RWPE2 (cell line): ENCODE measurements at regions not wholly inside any gene's neighbourhood (a gene's known extent, or its start where the extent isn't known, plus 50 kb on each side); places are given as distances from the start of the nearest gene placed in this dataset.

ENCODE experiments used
- ATAC-seq: fragments of 200-7000 bp; cut with Tn5 transposase; 3 replicates; pipeline ENCODE4 v1.9.1; 2021; ENCODE audit warnings: low read depth
- DNase-seq: peaks from one replicate; pipeline ENCODE4 v3.0.0-alpha.2; 2020; ENCODE audit warnings: low spot score
- H3K27ac ChIP-seq: fragments of 450-650 bp; 2 replicates; pipeline ENCODE4 v1.5.1; 2017; ENCODE audit warnings: mild to moderate bottlenecking; ENCODE audit not compliant: poor library complexity, severe bottlenecking
- H3K27me3 ChIP-seq: fragments of 250-450 bp; sonication (Bioruptor Pico); 2 replicates; pipeline ENCODE4 v1.5.1; 2021; ENCODE audit warnings: mild to moderate bottlenecking, moderate library complexity; ENCODE audit not compliant: insufficient read depth, poor library complexity, severe bottlenecking
- H3K36me3 ChIP-seq: fragments of 250-450 bp; sonication (Bioruptor Pico); 2 replicates; pipeline ENCODE4 v1.5.1; 2020; ENCODE audit warnings: low read depth, mild to moderate bottlenecking, moderate library complexity
- H3K4me1 ChIP-seq: fragments of 250-450 bp; sonication (Bioruptor Pico); 2 replicates; pipeline ENCODE4 v1.5.1; 2021; ENCODE audit warnings: mild to moderate bottlenecking, moderate library complexity; ENCODE audit not compliant: insufficient read depth, poor library complexity, severe bottlenecking
- H3K4me3 ChIP-seq: fragments of 250-450 bp; sonication (Bioruptor Pico); 2 replicates; pipeline ENCODE4 v1.5.1; 2021; ENCODE audit warnings: mild to moderate bottlenecking, moderate library complexity; ENCODE audit not compliant: severe bottlenecking
- H3K9me3 ChIP-seq: fragments of 250-450 bp; sonication (Bioruptor Pico); 2 replicates; pipeline ENCODE4 v1.5.1; 2021; ENCODE audit warnings: mild to moderate bottlenecking, moderate library complexity; ENCODE audit not compliant: severe bottlenecking
- CTCF ChIP-seq: fragments of 450-650 bp; IDR thresholded peaks from one replicate; pipeline ENCODE4 v1.5.1; 2017; ENCODE audit warnings: mild to moderate bottlenecking, moderate library complexity; ENCODE audit not compliant: poor library complexity, severe bottlenecking

DNA sequence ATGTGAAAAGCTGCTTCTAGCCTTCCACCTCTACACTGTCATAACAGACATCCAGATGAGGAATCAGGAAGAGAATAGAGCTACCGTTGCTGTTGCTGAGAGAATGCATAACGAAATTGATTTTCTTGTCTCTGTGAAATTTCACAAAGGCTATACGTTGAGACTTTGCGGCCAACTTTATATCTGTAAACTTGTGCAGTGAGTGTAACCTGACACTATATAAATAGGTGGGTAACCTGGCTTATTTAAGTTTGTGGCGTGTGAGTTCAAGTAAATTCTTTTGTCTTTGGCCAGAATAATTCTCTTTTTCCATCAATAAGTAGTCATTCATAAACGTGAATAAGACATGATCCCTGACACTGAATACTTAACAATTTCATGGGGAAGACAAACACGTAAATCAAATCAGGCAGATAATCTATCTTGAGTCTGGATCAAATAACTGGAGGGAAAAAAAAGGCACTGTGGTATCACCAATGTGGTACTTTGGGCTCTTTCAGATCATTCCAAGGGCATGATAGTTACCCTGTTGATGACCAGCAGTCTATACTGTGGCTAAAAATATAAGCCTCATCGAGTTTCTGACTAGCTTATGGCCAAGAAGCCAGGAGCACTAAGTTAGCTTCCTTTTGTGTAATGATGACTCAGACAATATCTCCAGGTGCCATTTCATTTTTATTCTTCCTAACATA lies 98.2 kb upstream of the RASA1 start:
- H3K4me1 ChIP-seq = peaks cover 16% of the 10 kb centered on the region
- peak; percentile 64 for ATAC-seq

DNA sequence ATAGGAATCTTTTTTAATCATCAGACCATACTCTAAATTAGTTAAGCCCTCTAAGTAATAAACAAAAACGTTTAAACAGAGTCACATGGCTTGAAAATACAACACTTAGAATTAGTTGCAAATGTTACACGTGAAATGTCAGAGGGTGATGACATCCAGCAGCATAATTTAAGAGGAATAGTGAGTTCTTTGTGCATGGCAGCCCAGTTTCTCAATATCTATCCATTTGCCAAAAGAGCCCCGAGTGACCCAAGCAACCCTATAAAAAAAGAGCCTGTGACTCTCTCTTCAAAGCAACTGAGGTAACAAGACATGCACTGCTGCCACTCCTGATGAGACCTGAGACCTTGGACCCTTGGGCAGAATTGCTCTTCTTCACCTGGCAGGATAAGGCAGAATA lies 96.9 kb upstream of the RASA1 start:
- Histone ChIP-seq H3K27ac (no peak overlapping the region), H3K9me3 (no peaks in the 10 kb centered on the region), H3K36me3 (no peaks in the 10 kb centered on the region), H3K4me3 (no peak overlapping the region), H3K4me1 (peaks cover 13% of the 10 kb centered on the region), H3K27me3 (no peaks in the 10 kb centered on the region)
- TF ChIP-seq CTCF = no peak
- ATAC-seq = no peak
- DNase-seq = no peak

More for the DNA sequence above, 98.2 kb upstream of the RASA1 start:
- H3K36me3 ChIP-seq = no peaks in the 10 kb centered on the region
- no peaks in the 10 kb centered on the region for H3K9me3 ChIP-seq
- H3K27ac ChIP-seq = peak overlapping the region; percentile 9
- H3K4me3 ChIP-seq = no peak overlapping the region
- no peaks in the 10 kb centered on the region for H3K27me3 ChIP-seq
- DNase-seq = no peak
- TF ChIP-seq CTCF = no peak

DNA sequence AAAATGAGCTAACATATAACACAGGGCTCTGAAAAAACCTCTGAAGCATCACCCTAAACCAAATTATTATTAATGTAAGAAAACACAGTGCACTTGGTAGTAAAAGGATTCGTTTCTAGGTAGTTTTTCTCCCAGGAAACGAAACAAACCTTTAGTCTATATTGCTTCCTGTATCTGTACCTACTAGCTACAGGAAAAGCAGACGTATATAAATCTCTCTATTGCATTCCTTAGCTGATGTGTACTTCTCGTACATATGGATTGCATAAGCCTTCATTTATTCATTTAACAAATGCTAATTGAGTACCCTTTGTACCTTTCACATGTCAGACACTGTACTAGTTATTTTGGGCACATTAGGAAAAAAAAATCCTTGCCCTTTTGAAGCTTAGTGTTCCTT lies 85.0 kb upstream of the RASA1 start:
- no peak for DNase-seq
- Histone ChIP-seq H3K27ac (peak overlapping the region; percentile 12), H3K27me3 (no peaks in the 10 kb centered on the region), H3K4me3 (no peak overlapping the region), H3K36me3 (no peaks in the 10 kb centered on the region), H3K9me3 (no peaks in the 10 kb centered on the region), H3K4me1 (peaks cover 10% of the 10 kb centered on the region)
- ATAC-seq = 0 out of 3 replicates have a peak, but pooled peaks have one; percentile 41
- no peak for TF ChIP-seq CTCF

DNA sequence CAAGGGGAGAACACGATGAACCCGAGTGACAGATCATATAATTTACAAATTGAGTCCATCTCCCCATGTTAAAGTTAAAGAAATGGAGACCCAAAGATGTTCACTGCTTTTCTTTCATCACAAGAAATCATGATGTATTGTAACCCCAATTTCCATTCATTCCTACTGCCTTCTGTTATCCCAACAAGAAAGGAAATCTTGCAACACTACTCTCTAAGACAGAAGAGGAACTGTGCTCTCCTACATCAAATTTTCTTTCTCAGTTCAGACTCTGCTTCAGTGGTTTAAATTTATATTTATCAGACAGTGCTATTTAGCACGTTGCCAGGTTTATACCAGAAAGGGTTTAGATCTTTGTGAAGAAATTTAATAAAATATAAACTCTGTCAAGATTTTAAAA lies 83.8 kb upstream of the RASA1 start:
- no peak for ATAC-seq
- no peak overlapping the region for H3K27ac ChIP-seq
- H3K27me3 ChIP-seq = no peaks in the 10 kb centered on the region
- no peak for DNase-seq
- no peaks in the 10 kb centered on the region for H3K9me3 ChIP-seq
- no peak for TF ChIP-seq CTCF
- no peaks in the 10 kb centered on the region for H3K36me3 ChIP-seq
- H3K4me3 ChIP-seq = no peak overlapping the region
- H3K4me1 ChIP-seq = peaks cover 10% of the 10 kb centered on the region

GRCh38 chr5:87184605-87185004 lies 83.1 kb upstream of the RASA1 start:
- peaks cover 10% of the 10 kb centered on the region for H3K4me1 ChIP-seq
- no peaks in the 10 kb centered on the region for H3K9me3 ChIP-seq
- DNase-seq = no peak
- H3K36me3 ChIP-seq = no peaks in the 10 kb centered on the region
- no peak for ATAC-seq
- no peaks in the 10 kb centered on the region for H3K27me3 ChIP-seq
- no peak overlapping the region for H3K4me3 ChIP-seq
- H3K27ac ChIP-seq = no peak overlapping the region
- no peak for TF ChIP-seq CTCF
